ENCODE measurements at regions not wholly inside any gene's neighbourhood (a gene's known extent, or its start where the extent isn't known, plus 50 kb on each side); places are given as distances from the start of the nearest gene placed in this dataset.

GRCh38 chr5:5954275-5954598 is 424.1 kb downstream of the MED10 start:
- ChIA-PET POLR2A (no interaction called here), CTCF (no interaction called here)
- Mint-ChIP-seq H3K27ac (no peak overlapping the region), H3K9me3 (peaks cover 2% of the 10 kb centered on the region), H3K4me3 (no peak overlapping the region), H3K4me1 (no peaks in the 10 kb centered on the region), H3K36me3 (ENCODE audit: low read depth) (no peaks in the 10 kb centered on the region), H3K27me3 (peaks cover 5% of the 10 kb centered on the region)
- ATAC-seq (ENCODE audit: low read depth) (no peak), DNase-seq (no peak)
- intact Hi-C loops (cut with micrococcal nuclease), result no loop called here
- TF ChIP-seq CTCF (IDR thresholded peaks at IDR 0.05), result no peak

GRCh38 chr5:5953584-5954274 is 424.6 kb downstream of the MED10 start:
- Mint-ChIP-seq H3K27me3 (peaks cover 5% of the 10 kb centered on the region), H3K9me3 (peaks cover 2% of the 10 kb centered on the region), H3K4me1 (no peaks in the 10 kb centered on the region), H3K4me3 (no peak overlapping the region), H3K27ac (no peak overlapping the region), H3K36me3 (ENCODE audit: low read depth) (no peaks in the 10 kb centered on the region)
- no peak for ATAC-seq (ENCODE audit: low read depth)
- ChIA-PET POLR2A (no interaction called here), CTCF (no interaction called here)
- no peak for DNase-seq
- no peak for TF ChIP-seq CTCF (IDR thresholded peaks at IDR 0.05)
- intact Hi-C loops (cut with micrococcal nuclease), result no loop called here

GRCh38 chr5:5951953-5952352 is 426.4 kb downstream of the MED10 start:
- no peak for TF ChIP-seq CTCF (IDR thresholded peaks at IDR 0.05)
- ChIA-PET POLR2A (no interaction called here), CTCF (no interaction called here)
- Mint-ChIP-seq H3K4me1 (no peaks in the 10 kb centered on the region), H3K4me3 (no peak overlapping the region), H3K36me3 (ENCODE audit: low read depth) (no peaks in the 10 kb centered on the region), H3K27me3 (peaks cover 6% of the 10 kb centered on the region), H3K27ac (no peak overlapping the region), H3K9me3 (peaks cover 4% of the 10 kb centered on the region)
- no peak for DNase-seq
- no peak for ATAC-seq (ENCODE audit: low read depth)
- intact Hi-C loops (cut with micrococcal nuclease), result no loop called here

GRCh38 chr5:5950658-5951057 is 427.7 kb downstream of the MED10 start:
- ATAC-seq (ENCODE audit: low read depth), result no peak
- Mint-ChIP-seq H3K27me3 (peaks cover 6% of the 10 kb centered on the region), H3K4me1 (no peaks in the 10 kb centered on the region), H3K4me3 (no peak overlapping the region), H3K27ac (no peak overlapping the region), H3K9me3 (peaks cover 4% of the 10 kb centered on the region), H3K36me3 (ENCODE audit: low read depth) (no peaks in the 10 kb centered on the region)
- ChIA-PET CTCF (no interaction called here), POLR2A (no interaction called here)
- TF ChIP-seq CTCF (IDR thresholded peaks at IDR 0.05), result no peak
- intact Hi-C loops (cut with micrococcal nuclease), result no loop called here
- no peak for DNase-seq

GRCh38 chr5:5941486-5941885 is 436.9 kb downstream of the MED10 start:
- ChIA-PET POLR2A (no interaction called here), CTCF (no interaction called here)
- H3K27ac Mint-ChIP-seq, result no peak overlapping the region
- no peaks in the 10 kb centered on the region for H3K36me3 Mint-ChIP-seq (ENCODE audit: low read depth)
- no peak for DNase-seq
- ATAC-seq (ENCODE audit: low read depth), result no peak
- H3K9me3 Mint-ChIP-seq, result no peaks in the 10 kb centered on the region
- intact Hi-C loops (cut with micrococcal nuclease), result no loop called here
- no peaks in the 10 kb centered on the region for H3K4me1 Mint-ChIP-seq
- no peaks in the 10 kb centered on the region for H3K27me3 Mint-ChIP-seq
- no peak for TF ChIP-seq CTCF (IDR thresholded peaks at IDR 0.05)
- no peak overlapping the region for H3K4me3 Mint-ChIP-seq
